A673 (cell line): ENCODE measurements at regions not wholly inside any gene's neighbourhood (a gene's known extent, or its start where the extent isn't known, plus 50 kb on each side); places are given as distances from the start of the nearest gene placed in this dataset.

Experiments
- EZH2 ChIP-seq: fragments of 200-600 bp; sonication (generic); IDR thresholded peaks from 2 replicates; pipeline ENCODE4 v1.6.1; 2017; ENCODE audit warnings: borderline replicate concordance, low read depth, mild to moderate bottlenecking, mixed read lengths, antibody characterized with exemption, low read length; ENCODE audit not compliant: poor library complexity, severe bottlenecking
- TF ChIP-seq, protein P1 (sequence below): fragments of 300-800, 200-600 bp; sonication (generic); conservative IDR thresholded peaks from 2 replicates; pipeline ENCODE4 v1.5.1; 2017; ENCODE audit warnings: low read depth, mild to moderate bottlenecking, antibody characterized with exemption, low read length, moderate library complexity, mixed read lengths

DNA sequence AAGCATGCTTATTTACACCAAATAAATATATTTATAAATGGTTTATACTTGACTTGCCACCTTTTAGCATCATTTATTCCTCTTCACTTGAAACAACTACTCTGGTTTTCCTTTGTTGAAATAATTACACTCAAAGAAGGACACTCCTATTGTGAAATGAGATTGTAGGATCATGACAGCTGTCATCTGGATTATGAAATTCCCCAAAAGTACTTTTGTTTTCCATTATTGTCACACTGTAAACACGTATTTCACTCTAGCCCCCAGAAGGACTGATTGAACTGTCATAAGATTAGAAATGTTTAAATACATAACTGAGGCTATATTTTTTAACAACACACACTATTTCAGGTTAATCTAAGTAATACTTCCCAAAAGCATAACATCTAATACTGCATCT, 593.8 kb downstream of the LRRIQ3 start:
- TF ChIP-seq EZH2 = no peak
- TF ChIP-seq, protein P1, sequence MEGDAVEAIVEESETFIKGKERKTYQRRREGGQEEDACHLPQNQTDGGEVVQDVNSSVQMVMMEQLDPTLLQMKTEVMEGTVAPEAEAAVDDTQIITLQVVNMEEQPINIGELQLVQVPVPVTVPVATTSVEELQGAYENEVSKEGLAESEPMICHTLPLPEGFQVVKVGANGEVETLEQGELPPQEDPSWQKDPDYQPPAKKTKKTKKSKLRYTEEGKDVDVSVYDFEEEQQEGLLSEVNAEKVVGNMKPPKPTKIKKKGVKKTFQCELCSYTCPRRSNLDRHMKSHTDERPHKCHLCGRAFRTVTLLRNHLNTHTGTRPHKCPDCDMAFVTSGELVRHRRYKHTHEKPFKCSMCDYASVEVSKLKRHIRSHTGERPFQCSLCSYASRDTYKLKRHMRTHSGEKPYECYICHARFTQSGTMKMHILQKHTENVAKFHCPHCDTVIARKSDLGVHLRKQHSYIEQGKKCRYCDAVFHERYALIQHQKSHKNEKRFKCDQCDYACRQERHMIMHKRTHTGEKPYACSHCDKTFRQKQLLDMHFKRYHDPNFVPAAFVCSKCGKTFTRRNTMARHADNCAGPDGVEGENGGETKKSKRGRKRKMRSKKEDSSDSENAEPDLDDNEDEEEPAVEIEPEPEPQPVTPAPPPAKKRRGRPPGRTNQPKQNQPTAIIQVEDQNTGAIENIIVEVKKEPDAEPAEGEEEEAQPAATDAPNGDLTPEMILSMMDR = no peak
